Body of pancreas (tissue), 4 donors: ENCODE measurements at regions not wholly inside any gene's neighbourhood (a gene's known extent, or its start where the extent isn't known, plus 50 kb on each side); places are given as distances from the start of the nearest gene placed in this dataset.

ENCODE experiments used
- POLR2A ChIP-seq, 3 donors: fragments of 450-650 bp; IDR thresholded peaks; one replicate each; pipeline ENCODE4 v1.6.1; 2016; ENCODE audit warnings: antibody characterized with exemption in 3 of 3, mild to moderate bottlenecking in 2 of 3
- TF ChIP-seq, protein P1 (sequence below), 7 experiments: fragments of 450-650 bp in 4 of 7; fragments of 200-600 bp in 3 of 7; sonication (generic) in 3 of 7; IDR thresholded peaks; one replicate each; pipeline ENCODE4 v1.5.1; 2016 to 2019; ENCODE audit warnings: antibody characterized with exemption in 7 of 7

- TF ChIP-seq, protein P1, sequence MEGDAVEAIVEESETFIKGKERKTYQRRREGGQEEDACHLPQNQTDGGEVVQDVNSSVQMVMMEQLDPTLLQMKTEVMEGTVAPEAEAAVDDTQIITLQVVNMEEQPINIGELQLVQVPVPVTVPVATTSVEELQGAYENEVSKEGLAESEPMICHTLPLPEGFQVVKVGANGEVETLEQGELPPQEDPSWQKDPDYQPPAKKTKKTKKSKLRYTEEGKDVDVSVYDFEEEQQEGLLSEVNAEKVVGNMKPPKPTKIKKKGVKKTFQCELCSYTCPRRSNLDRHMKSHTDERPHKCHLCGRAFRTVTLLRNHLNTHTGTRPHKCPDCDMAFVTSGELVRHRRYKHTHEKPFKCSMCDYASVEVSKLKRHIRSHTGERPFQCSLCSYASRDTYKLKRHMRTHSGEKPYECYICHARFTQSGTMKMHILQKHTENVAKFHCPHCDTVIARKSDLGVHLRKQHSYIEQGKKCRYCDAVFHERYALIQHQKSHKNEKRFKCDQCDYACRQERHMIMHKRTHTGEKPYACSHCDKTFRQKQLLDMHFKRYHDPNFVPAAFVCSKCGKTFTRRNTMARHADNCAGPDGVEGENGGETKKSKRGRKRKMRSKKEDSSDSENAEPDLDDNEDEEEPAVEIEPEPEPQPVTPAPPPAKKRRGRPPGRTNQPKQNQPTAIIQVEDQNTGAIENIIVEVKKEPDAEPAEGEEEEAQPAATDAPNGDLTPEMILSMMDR (IDR thresholded peaks at IDR 0.05), result no peak
- TF ChIP-seq POLR2A (IDR thresholded peaks at IDR 0.05), result no peak
Measured at GRCh38 chr14:99009871-99010270, 262.1 kb downstream of the BCL11B start.
